ENCODE measurements at regions not wholly inside any gene's neighbourhood (a gene's known extent, or its start where the extent isn't known, plus 50 kb on each side); places are given as distances from the start of the nearest gene placed in this dataset.

DNA sequence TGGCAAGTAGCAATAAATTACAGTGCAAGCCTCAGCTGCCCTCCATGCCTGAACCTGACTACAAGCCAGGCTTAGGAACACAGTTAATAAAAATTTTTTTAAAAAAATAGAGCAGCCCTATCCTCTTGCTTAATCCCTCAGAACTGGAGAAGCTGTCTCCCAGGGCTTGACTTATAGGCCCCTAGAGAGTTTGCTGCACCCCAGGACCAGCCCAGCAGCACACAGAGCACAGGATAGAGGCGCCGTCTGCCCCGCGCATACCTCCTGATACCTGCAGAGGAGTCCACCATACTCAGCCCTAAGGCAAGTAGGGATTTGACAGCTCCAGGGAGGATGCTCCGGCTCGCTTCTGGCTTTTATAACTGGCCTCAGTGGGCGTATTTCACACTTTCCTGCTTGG, 548.6 kb upstream of the RAB6C start:
- Mint-ChIP-seq H3K27ac (no peak overlapping the region), H3K4me3 (no peak overlapping the region), H3K27me3 (ENCODE audit: low read depth) (peaks cover 5% of the 10 kb centered on the region), H3K36me3 (ENCODE audit: low read depth) (no peaks in the 10 kb centered on the region), H3K4me1 (no peaks in the 10 kb centered on the region), H3K9me3 (no peaks in the 10 kb centered on the region)
- TF ChIP-seq, protein P1, sequence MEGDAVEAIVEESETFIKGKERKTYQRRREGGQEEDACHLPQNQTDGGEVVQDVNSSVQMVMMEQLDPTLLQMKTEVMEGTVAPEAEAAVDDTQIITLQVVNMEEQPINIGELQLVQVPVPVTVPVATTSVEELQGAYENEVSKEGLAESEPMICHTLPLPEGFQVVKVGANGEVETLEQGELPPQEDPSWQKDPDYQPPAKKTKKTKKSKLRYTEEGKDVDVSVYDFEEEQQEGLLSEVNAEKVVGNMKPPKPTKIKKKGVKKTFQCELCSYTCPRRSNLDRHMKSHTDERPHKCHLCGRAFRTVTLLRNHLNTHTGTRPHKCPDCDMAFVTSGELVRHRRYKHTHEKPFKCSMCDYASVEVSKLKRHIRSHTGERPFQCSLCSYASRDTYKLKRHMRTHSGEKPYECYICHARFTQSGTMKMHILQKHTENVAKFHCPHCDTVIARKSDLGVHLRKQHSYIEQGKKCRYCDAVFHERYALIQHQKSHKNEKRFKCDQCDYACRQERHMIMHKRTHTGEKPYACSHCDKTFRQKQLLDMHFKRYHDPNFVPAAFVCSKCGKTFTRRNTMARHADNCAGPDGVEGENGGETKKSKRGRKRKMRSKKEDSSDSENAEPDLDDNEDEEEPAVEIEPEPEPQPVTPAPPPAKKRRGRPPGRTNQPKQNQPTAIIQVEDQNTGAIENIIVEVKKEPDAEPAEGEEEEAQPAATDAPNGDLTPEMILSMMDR (IDR thresholded peaks at IDR 0.05; ENCODE audit: unreplicated experiment in 3 of 3), result no peak

DNA sequence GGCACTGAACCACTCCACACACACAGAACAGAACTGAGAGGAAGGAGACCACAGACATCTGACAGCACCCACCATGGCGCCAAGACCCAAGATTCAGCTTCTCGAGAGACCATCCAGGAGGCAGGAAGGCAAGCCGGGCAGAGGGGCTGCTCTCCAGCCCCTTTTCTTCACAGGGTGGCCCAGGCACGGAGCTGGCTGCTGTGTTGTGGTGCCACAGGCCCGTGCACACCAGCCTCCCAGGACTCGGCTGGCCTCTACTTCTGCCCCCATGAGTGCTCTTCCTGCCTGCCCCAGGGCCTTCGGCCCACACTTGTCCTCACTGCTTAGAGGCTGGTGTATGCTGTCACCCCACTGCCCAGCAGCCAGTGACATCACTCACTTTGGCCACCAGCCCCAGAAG, 547.6 kb upstream of the RAB6C start:
- H3K27me3 Mint-ChIP-seq (ENCODE audit: low read depth), result peaks cover 5% of the 10 kb centered on the region
- H3K27ac Mint-ChIP-seq, result no peak overlapping the region
- no peak overlapping the region for H3K4me3 Mint-ChIP-seq
- TF ChIP-seq, protein P1 (IDR thresholded peaks at IDR 0.05; ENCODE audit: unreplicated experiment in 3 of 3), result no peak
- no peaks in the 10 kb centered on the region for H3K4me1 Mint-ChIP-seq
- no peaks in the 10 kb centered on the region for H3K36me3 Mint-ChIP-seq (ENCODE audit: low read depth)
- no peaks in the 10 kb centered on the region for H3K9me3 Mint-ChIP-seq

DNA sequence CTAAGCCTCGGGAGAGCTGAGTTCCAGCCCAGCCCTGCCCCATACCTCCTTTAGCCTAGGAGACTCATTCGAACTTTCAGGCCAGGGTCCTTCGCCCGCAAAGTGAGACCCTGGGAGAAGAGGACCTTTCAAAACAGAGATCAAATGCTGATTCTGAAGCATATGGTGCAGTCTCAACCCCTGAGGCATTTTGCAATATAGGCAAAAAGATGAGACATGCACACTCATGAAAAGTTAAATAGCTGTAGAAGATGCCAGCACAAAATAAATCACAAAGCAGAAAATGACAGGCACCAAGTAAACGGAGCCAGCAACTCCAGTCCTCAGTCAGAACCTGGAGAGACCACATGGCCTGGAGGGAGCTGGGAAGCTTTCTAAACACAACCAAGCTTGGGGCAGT, 542.7 kb upstream of the RAB6C start:
- Mint-ChIP-seq H3K36me3 (ENCODE audit: low read depth) (no peaks in the 10 kb centered on the region), H3K27ac (no peak overlapping the region), H3K4me1 (no peaks in the 10 kb centered on the region), H3K27me3 (ENCODE audit: low read depth) (peaks cover 4% of the 10 kb centered on the region), H3K9me3 (no peaks in the 10 kb centered on the region), H3K4me3 (no peak overlapping the region)
- TF ChIP-seq, protein P1 (IDR thresholded peaks at IDR 0.05; ENCODE audit: unreplicated experiment in 3 of 3), result no peak

DNA sequence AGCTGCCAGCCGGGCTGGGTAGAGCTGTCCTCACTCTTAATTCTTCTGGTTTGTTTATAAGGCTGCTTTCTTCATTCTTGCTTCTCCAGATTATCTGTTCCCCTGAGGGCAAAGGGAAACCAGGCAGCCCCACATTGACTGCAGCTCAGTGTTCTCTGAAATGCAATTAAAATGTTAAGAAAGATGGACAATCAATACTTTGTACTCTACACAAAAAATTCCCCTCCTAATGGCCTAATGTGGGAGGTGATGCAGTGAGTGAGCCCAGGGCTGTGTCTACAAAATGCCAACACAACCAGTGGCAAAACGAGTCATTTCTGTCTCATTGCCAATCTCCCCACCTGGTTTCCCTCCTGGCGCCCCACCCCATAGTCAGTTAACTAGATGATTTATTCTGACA, 541.7 kb upstream of the RAB6C start:
- H3K4me1 Mint-ChIP-seq, result no peaks in the 10 kb centered on the region
- no peaks in the 10 kb centered on the region for H3K9me3 Mint-ChIP-seq
- H3K4me3 Mint-ChIP-seq, result no peak overlapping the region
- TF ChIP-seq, protein P1 (IDR thresholded peaks at IDR 0.05; ENCODE audit: unreplicated experiment in 3 of 3), result no peak
- H3K36me3 Mint-ChIP-seq (ENCODE audit: low read depth), result no peaks in the 10 kb centered on the region
- H3K27ac Mint-ChIP-seq, result no peak overlapping the region
- peaks cover 4% of the 10 kb centered on the region for H3K27me3 Mint-ChIP-seq (ENCODE audit: low read depth)

DNA sequence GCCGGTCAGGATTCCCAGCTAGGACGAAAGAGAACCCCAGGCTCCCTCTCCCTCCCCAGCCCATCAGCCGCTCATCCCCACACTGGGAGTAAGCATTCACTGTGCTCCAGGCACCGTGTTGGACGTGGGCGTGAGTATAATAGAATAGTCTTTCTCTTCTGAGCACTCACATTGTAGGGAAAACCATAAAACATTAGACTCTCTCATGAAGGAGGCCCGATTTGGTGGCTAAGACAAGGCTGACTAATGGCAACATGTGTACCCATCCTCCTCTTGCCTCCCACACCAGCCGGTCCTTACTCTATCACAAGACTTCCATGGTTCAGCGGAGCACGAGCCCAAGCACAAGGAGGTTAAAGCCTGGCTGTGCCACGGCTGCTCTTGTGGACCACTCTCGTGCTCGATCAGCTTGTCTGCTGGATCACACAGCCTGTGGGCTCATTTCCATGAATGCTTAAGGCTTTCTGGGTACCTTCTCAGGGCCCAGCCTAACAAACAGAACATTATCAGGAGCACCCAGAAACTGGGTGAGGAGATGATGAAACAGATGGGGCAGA, 540.9 kb upstream of the RAB6C start:
- Mint-ChIP-seq H3K27me3 (ENCODE audit: low read depth) (peaks cover 4% of the 10 kb centered on the region), H3K36me3 (ENCODE audit: low read depth) (no peaks in the 10 kb centered on the region), H3K27ac (no peak overlapping the region), H3K9me3 (no peaks in the 10 kb centered on the region), H3K4me3 (no peak overlapping the region), H3K4me1 (no peaks in the 10 kb centered on the region)
- TF ChIP-seq, protein P1 (IDR thresholded peaks at IDR 0.05; ENCODE audit: unreplicated experiment in 3 of 3), result no peak

Measured in nephron (organoid).